Neural progenitor cell (in vitro differentiated cells): ENCODE measurements at regions not wholly inside any gene's neighbourhood (a gene's known extent, or its start where the extent isn't known, plus 50 kb on each side); places are given as distances from the start of the nearest gene placed in this dataset.

Experiments used
- CTCF ChIP-seq: fragments of 200-600 bp; sonication (generic); IDR thresholded peaks from 2 replicates; pipeline ENCODE4 v1.5.1; 2017; ENCODE audit warnings: antibody characterized with exemption, mild to moderate bottlenecking
- EZH2 ChIP-seq: fragments of 200-600 bp; sonication (generic); IDR thresholded peaks from 2 replicates; pipeline ENCODE4 v1.6.1; 2017; ENCODE audit warnings: antibody characterized with exemption, mild to moderate bottlenecking, moderate library complexity
- EZH2phosphoT487 ChIP-seq: fragments of 200-600 bp; sonication (generic); IDR thresholded peaks from 2 replicates; pipeline ENCODE4 v1.6.1; 2017; ENCODE audit warnings: antibody characterized with exemption

- no peak for TF ChIP-seq CTCF
- TF ChIP-seq EZH2, result no peak
- no peak for TF ChIP-seq EZH2phosphoT487
Measured at GRCh38 chr4:67035501-67035900, 509.8 kb downstream of the CENPC start.
